ENCODE measurements at regions not wholly inside any gene's neighbourhood (a gene's known extent, or its start where the extent isn't known, plus 50 kb on each side); places are given as distances from the start of the nearest gene placed in this dataset.

DNA sequence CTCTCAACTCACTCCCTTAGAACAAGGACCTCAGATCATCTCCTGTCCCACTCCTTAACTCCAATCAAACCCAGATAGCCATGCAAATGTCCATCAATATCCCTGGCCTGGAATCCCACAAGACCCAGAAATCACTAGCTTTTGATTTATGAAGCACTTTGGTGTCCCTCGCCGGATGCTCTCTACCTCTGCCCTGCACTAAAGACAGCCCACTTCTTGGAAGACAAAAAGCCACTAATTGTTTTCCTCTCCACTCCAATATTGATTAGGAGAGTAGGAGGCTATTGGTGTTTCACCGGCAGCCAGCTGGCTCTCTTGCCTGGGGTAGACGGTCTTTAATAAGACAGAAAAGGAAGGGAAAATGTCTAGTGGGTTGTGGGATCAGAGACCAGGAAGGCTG is 221.2 kb downstream of the BUD13 start:
- DNase-seq = no peak

DNA sequence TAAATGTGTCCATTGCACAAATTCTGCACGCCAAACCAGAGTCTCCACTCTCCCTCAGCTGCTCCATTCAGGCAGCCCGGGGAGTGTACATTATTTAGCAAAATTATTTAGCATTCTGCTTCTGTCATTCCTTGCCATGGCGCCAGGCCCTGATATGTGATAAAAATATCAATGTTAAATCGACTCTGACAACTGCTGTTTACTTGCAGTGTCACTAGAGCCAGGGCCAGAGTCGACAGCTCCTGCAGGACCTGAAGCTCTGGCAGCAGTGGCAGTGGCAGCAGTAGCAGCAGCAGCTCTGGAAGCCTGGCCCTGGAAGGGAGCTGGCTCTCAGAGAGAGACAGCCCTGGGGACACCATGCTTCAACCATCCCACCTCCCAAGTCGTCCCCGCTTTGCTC is 224.5 kb downstream of the BUD13 start:
- DNase-seq = no peak

DNA sequence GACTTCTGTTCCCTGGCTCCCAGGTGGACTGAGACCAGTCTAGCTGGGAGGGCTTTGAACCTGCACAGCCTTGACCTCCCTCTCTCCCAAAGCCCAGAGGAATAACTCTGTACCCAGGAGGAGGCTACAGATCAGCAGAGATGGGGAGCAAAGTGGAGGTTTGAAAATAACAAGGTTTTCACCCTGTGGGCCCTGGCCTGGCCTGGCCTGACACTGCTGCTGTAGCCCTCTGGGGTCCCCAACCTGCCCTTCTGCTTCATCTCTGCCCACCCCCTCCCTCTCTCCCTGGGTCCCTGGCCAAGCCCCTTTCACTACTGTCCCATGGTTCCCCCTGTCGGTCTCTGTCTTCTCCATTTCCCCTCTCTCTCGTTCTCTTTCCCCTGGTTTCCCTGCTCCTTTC is 225.2 kb downstream of the BUD13 start:
- DNase-seq = no peak

DNA sequence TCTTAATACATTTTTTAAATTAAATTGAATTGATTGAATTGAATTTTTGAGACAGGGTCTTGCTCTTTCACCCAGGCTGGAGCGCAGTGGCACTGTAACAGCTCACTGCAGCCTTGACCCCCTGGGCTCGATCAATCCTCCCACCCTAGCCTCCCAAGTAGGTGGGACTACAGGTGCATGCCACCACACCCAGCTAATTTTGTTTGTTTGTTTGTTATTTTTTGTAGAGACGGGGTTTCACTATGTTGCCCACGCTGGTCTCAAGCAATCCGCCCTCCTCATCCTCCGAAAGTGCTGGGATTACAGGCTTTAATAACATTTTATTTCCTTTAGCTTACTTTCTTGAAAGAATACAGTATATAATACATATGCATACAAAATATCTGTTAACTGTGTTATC is 226.9 kb downstream of the BUD13 start:
- no peak for DNase-seq

DNA sequence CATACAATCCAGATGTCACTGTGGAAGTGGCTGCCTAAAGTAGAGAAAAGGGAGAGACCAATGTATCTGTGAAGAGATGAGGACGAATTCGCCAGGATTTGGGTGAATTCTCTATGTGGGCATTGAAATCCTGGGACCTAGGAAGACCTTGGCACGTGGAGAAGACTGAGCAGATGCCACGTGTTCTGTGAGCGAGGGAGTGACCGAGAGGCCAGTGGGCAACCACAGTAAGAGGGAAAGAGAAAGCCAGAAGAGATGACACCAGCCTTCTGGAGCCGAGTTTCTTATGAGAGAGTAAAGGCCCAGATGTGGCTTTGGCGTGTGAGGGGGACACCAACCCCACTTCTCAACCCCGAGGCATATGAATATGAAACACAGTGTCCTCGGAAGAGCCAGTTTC is 228.1 kb downstream of the BUD13 start:
- DNase-seq = no peak

DNA sequence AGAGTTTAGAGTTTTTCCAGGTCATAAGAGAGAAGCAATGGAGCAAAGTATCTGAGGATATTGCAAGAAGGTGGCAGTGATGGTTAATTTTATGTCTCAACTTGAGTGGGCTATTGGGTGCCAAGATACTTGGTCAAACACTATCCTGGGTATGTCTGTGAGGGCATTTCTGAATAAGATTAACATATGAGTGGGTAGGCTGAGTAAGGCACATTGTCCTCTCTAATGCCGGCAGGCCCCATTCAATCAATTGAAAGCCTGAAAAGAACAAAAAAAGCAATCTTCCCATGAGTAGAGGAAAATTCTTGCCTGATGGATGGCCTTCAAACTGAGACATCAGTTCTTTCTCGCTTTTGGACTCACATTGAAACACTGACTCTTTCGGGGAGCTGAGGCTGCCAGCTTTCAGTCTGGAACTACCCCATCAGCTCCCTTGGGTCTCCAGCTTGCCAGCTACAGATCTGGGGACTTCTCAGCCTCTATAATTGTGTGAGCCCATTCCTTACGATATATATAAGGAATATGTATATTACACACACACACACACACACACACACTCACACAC is 228.8 kb downstream of the BUD13 start:
- DNase-seq = no peak

DNA sequence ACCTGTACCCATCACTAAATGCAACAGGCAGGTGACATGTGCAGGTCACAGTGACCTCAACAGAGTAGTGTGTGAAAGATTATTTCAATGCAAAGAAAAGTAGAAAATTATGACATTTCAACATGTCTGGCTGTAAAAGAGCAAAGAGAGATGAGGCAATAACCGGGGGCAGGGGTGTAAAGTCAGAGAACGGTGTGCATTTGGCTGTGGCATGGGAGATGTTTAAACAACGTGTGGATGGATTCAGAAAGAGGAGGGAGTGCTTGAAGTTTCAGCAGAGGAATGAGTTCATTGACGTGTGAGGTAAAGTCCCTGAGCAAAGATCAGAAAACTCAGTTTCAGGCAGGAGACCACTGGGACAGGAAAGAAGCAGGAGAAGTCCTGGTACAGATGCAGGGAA is 229.7 kb downstream of the BUD13 start:
- DNase-seq = no peak

DNA sequence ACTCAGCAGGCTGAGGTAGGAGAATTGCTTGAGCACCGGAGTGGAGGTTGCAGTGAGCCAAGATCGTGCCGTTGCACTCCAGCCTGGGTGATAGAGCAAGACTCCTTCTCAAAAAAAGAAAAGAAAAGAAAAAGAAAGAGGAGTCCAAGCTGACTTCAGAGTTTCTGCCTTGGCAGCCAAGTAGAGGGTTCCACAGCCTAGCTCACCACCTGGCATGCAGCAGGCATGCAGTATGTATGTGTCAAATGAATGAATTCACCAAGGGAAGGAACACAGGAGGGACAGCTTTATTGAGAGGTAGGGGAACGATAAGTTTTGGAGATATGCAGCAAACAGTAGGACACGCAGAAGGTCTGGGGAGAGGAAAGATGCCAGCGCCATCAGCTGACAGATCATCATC is 230.4 kb downstream of the BUD13 start:
- DNase-seq = no peak

DNA sequence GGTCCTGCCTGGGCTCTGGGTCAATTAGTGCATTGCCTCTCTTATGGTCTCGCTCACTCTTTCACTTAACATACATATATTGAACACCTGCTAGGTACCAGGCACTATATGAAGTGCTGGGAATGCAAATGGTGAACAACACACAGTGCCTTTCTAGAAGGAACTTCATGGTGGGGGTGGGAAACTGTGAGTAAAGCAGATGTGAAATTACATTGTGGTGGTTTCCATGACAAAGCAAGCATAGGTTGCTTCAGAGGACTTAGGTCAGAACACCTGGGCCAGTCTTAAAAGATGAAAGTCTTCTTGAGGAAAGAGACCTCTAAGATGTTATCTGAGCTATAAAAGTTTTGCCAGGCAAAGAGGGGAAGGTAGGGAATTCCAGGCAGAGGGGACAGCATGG is 231.3 kb downstream of the BUD13 start:
- DNase-seq = no peak

DNA sequence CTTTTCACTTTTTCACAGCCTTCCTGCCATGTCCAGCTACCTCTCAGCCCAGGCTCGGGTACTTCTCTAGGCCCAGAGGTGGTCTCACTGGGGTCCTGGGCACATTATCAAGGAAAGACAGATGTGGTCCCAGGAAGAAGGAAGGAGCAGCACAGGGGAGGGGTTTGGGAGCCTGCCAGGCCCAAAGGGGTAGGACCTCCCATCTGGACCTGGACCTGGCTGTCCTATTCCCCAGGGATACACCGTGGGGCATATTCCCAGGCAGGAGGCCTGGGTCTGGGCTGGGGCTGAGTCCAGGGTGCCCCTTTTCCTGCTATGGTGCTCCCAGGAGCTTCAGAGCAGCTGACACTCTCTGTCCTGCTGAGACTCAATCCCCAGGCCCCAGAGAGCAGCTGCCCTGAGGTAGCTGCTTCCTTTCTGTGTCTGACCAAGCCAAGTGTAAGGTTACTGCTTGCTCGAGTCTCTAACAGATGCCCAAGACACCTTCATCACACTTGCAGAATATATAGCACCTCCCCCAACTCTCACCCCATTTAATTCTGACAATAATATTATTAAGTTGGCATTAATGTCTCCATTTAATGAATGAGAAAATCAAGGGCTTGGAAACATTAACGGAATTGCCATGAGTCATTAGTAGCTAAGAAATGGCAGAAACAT is 232.0 kb downstream of the BUD13 start:
- DNase-seq = no peak

DNA sequence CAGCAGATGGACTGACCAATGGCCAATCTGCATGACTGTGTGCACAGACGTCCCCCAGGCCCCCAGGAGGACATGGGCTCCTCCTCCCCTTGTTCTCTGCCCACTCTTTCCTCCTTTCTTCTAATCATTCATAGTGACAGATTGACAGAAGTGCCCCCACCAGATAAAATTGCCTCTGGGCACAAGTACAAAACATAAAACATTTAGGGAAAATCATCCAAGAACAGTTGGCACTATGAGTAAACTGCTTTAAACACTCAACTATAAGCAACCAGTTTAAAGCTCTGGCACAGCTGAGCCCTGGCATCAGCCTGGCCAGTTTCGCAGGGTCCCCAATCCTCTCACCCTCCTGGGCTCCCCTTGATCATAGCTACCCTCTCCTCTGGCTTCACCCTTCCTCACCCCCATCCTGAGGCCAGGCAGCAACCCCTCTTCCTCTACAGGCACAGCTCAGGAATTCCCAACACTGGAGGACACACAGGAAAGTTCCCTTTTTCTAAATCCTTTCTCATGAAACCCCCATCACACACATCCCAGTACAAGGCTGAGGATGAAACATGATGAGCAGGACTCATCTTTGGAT is 232.9 kb downstream of the BUD13 start:
- no peak for DNase-seq

DNA sequence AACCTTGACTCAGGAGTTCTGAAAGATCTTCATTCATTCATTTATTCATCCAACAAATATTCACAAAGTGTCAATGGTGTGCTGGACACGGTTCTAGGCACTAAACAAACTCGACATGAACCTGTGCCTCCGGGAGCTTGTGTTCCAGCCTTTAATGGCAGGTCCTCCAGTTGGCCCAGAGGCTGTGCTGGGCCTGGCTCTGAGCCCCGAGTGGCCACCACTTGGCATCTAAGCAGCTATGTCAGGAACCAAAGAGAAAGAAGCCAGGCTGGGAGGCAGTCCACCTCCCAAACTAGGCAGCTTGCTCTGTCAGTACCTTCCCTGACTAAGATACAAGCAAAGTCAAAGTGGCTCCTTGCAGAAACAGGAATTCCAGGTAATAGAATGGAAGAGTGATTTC is 233.6 kb downstream of the BUD13 start:
- no peak for DNase-seq

DNA sequence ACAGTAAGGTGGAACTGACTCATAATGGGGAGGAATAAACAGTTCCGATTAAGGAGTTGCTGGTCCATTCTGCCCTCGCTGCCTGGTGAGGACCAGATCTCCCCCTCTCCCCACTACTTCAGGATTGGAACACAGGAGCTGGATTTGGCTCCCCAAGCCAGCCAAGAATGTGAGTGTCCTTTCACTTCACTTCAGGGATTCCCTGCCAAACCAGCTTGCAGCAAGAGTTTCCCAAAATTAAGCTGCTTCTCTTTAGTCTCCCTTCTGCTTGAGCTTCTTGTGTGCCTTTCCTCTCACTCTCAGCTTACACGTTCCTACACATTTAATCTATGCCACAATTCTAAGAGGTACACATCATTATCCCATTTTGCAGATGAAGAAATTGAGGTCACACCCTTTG is 234.1 kb downstream of the BUD13 start:
- no peak for DNase-seq

DNA sequence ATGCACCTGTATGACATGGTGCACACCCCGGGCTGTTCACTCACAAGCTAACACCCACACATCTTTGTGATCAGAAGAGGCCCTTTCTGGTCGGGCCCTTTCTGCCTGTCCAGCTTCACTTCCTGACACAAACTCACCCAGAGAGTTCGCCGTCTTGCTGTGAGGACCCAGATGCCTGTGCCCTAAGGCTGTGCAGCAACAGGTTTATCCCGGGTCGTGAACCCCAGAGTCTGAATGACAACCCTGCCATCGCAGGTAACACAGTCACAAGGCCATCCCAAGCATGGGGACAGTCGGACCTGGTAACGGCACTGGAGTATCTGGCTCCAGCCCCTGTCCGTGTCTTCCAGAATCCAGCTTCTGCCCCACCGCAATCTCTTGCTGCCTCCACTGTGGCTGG is 235.1 kb downstream of the BUD13 start:
- no peak for DNase-seq

DNA sequence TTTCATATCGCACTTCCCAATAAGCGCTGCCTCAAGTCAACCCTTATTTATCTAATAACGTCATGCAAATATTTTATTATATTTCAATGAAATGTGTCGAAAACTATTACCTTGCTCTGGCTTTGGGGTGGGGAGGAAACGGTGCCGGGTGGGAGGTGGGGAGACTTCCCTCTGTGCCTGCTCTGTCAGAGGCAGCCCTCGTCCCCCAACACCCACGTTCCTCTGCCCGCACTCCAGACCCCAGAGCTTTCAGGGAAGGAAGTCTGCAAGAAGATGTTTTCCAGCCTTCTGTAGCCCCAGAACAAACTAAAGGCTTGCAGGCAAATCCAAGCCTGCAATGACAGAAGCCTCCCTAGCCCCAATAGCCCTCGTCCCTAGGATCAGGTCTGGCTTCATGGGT is 235.7 kb downstream of the BUD13 start:
- no peak for DNase-seq

DNA sequence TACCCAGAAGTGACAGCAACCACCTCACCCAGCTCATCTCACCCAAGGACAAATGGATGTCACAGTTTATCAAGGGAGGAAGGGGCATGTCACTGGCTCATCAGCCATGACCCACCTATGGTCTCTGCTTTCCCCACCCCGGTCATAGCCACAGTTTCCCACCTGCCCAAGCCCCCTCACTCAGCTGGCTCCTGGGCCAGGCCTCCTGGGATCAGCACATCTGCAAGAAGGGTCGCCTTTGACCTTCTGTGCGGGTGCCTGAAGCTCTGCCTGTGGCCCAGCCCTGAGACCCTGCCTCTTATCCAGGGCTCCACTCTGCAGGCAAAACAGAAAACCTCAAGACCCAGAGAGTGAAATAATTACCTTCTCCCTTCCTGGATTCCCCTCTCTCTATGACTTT is 236.4 kb downstream of the BUD13 start:
- no peak for DNase-seq

DNA sequence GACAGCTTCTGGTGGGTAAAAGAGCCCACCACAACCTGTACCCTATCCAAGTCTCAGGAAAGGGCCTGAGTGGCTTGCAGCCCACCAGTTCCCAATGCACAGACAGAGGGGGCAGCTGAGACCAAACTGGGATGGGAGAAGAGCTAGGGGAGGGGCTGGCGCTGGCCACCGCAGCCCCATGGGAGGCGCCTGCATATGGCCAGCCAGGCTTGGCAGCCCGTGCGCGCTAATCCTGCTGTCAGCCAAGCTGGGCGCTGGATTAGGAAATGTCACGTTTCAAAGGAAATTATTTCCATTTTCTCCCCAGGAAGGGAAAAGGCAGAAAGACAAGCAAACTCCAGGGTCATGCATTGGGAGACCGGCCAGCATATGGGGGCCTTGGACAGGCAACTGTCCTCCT is 236.8 kb downstream of the BUD13 start:
- no peak for DNase-seq

DNA sequence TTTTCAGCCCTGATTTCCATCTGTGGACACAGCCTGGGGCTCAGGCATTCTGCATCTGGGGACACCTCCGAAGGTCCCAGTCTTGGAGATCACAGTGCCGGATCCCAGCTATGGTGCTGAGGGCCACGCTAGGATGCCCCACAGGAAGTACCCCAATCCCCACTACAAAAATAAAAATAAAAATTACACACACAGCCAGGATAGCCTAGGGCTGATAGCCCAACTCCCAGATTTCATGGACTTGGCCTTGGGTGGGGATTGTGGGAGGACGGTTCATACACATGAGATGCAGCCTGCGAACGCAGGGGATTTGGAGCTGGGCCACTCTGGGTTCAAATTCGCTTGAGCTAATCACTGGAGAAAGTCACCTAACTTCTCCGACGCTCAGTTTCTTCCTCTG is 237.7 kb downstream of the BUD13 start:
- no peak for DNase-seq

DNA sequence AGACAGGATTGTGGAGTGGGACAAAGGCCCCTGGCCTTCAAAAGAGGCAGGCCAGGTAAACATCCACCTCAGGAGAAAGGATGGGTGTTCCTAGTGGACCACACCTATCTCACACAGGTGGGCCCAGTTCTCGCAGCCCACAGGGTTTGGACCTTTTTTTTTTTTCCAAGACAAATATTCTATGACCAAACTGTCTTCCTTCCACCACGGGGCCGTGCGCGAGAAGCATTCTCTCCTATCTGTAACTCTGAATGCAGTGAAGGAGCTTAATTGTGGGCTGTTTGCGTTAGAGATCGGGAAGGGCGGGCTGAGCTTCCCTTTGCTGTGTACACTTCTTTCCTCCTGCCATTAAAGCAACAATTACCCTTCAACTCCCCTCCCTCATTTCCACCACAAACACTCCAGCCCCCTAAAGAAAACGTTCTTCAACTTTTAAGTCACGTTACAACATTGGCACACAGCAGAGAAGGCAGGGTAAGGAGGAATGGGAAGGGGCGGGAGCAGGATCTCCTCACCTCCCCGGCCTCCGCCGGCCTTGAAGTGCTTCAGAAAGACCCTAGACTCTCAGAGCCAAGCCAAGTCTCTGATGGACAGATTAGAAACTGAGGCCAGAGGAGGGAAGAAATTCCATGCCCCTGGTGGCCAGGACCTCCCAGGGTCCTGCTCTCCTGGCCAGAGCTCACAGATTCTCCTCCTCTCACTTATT is 238.4 kb downstream of the BUD13 start:
- DNase-seq = no peak

DNA sequence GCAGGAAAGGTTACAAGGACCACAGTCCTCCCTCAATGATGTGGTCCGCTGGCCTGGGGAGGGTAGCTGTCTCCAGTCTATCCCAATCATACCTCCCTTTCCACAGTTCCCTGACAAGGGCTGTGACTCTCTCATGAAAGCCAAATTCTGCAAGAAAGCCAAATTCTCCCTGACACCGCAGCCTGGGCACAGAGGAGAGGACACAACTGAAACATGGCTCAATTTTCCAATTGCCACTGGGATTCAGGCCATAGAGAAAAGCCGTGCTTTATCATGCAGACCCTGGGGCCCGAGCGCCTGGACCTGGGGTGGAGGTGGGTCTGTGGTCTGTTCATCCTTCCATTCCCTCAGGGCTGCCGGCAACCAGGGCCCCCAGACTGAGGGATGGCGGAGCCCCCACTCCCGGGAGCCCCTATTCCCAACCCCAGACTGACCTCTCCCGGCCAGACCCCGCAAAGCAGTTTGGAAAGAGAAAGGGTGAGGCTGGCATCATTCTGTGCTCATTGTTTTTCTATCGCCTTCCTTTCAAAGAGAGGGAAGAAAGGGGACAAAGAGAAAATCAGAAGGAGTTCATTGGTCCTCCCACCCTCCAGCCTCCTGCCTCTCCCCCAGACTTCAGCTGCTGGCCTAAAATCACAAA is 239.5 kb downstream of the BUD13 start:
- DNase-seq = no peak

DNA sequence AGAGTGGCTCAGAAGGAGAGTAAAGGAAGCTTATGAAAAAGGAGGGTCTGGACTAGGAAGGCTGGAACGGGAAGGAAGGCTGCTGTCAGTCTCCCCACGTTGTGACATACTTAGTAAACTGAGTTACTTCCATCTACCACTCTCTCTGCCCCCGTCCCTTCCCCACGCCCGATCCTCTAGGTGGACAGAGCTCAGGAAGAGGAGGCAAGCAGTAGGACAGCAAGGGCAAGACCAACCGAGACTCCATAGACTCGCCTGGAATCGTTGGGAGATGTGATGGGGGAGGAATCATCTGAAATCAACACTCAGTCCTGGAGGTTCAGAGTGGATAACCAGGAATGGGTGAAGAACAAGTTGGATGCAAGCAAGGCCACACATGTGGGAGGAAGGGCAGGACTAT is 240.7 kb downstream of the BUD13 start:
- no peak for DNase-seq

DNA sequence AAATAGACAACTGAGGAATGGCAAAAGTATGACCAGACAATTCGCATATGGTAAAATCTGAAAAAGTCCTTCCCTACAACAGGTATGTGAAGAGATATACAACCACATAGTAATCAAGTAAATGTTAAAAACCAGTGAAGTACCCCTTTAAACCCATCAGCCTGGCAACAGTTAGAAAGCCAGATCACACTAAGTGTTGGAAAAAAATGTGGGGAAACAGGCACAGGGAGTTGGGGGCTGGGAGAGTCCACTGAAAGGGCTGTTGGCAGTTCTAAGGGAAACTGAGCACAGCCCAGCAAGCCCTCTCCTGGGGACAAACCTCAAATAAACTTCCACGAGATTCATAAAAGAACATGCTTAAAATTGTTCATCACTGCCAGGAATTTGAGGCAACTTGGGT is 242.1 kb downstream of the BUD13 start:
- DNase-seq = no peak

DNA sequence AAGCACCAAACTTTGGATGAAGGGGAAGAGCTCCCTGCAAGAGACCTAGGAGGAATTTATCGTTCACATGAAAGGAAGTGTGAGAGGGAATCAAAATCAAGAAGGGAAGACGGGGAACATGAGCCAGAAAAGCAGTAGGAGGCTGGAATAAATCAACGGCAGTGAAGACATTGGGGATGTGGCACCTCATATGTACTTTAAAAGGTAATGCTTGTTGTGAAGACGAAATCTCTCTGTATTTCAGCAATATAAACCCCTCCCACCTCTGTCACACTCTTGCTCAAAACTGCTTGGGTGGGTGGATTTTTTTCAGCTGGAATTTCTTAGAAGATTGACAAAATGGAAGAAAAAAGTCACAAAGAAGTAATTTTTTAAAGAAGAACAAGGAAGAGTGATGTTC is 243.5 kb downstream of the BUD13 start:
- no peak for DNase-seq
